ENCODE measurements at regions not wholly inside any gene's neighbourhood (a gene's known extent, or its start where the extent isn't known, plus 50 kb on each side); places are given as distances from the start of the nearest gene placed in this dataset.

GRCh38 chr13:76516586-76516985, 369.6 kb downstream of the KCTD12 start:
- H3K27ac Mint-ChIP-seq = no peak overlapping the region

GRCh38 chr13:76516013-76516412, 370.2 kb downstream of the KCTD12 start:
- H3K9me3 Mint-ChIP-seq (ENCODE audit: low read depth) = peaks cover 2% of the 10 kb centered on the region
- TF ChIP-seq CTCF (IDR thresholded peaks at IDR 0.05; ENCODE audit: unreplicated experiment) = no peak
- peaks cover 23% of the 10 kb centered on the region for H3K27me3 Mint-ChIP-seq
- no peak overlapping the region for H3K27ac Mint-ChIP-seq
- H3K4me3 Mint-ChIP-seq (ENCODE audit: low read depth) = no peak overlapping the region
- no peak for DNase-seq (ENCODE audit: low spot score, unreplicated experiment)
- H3K4me1 Mint-ChIP-seq (ENCODE audit: low read depth) = no peaks in the 10 kb centered on the region
- no peaks in the 10 kb centered on the region for H3K36me3 Mint-ChIP-seq (ENCODE audit: insufficient read depth)

More at GRCh38 chr13:76516586-76516985, 369.6 kb downstream of the KCTD12 start:
- Mint-ChIP-seq H3K4me1 (ENCODE audit: low read depth) (no peaks in the 10 kb centered on the region), H3K9me3 (ENCODE audit: low read depth) (peaks cover 2% of the 10 kb centered on the region), H3K27me3 (peaks cover 23% of the 10 kb centered on the region), H3K4me3 (ENCODE audit: low read depth) (no peak overlapping the region), H3K36me3 (ENCODE audit: insufficient read depth) (no peaks in the 10 kb centered on the region)
- TF ChIP-seq CTCF (IDR thresholded peaks at IDR 0.05; ENCODE audit: unreplicated experiment) = no peak
- no peak for DNase-seq (ENCODE audit: low spot score, unreplicated experiment)

GRCh38 chr13:76512721-76513145, 373.5 kb downstream of the KCTD12 start:
- no peak overlapping the region for H3K4me3 Mint-ChIP-seq (ENCODE audit: low read depth)
- no peak overlapping the region for H3K27ac Mint-ChIP-seq
- peaks cover 21% of the 10 kb centered on the region for H3K27me3 Mint-ChIP-seq
- H3K4me1 Mint-ChIP-seq (ENCODE audit: low read depth) = no peaks in the 10 kb centered on the region
- no peaks in the 10 kb centered on the region for H3K9me3 Mint-ChIP-seq (ENCODE audit: low read depth)
- DNase-seq (ENCODE audit: low spot score, unreplicated experiment) = no peak
- no peaks in the 10 kb centered on the region for H3K36me3 Mint-ChIP-seq (ENCODE audit: insufficient read depth)
- TF ChIP-seq CTCF (IDR thresholded peaks at IDR 0.05; ENCODE audit: unreplicated experiment) = no peak

- DNase-seq (ENCODE audit: low spot score, unreplicated experiment) = no peak
- Mint-ChIP-seq H3K36me3 (ENCODE audit: insufficient read depth) (no peaks in the 10 kb centered on the region), H3K27ac (no peak overlapping the region), H3K9me3 (ENCODE audit: low read depth) (no peaks in the 10 kb centered on the region), H3K4me3 (ENCODE audit: low read depth) (no peak overlapping the region), H3K4me1 (ENCODE audit: low read depth) (no peaks in the 10 kb centered on the region), H3K27me3 (peaks cover 40% of the 10 kb centered on the region)
- TF ChIP-seq CTCF (IDR thresholded peaks at IDR 0.05; ENCODE audit: unreplicated experiment) = no peak
These were observed 380.8 kb downstream of the KCTD12 start for GRCh38 chr13:76505437-76505836.

- Mint-ChIP-seq H3K36me3 (ENCODE audit: insufficient read depth) (no peaks in the 10 kb centered on the region), H3K9me3 (ENCODE audit: low read depth) (no peaks in the 10 kb centered on the region), H3K4me1 (ENCODE audit: low read depth) (no peaks in the 10 kb centered on the region), H3K27me3 (peaks cover 52% of the 10 kb centered on the region), H3K4me3 (ENCODE audit: low read depth) (no peak overlapping the region), H3K27ac (no peak overlapping the region)
- no peak for TF ChIP-seq CTCF (IDR thresholded peaks at IDR 0.05; ENCODE audit: unreplicated experiment)
- DNase-seq (ENCODE audit: low spot score, unreplicated experiment) = no peak
These were observed 382.4 kb downstream of the KCTD12 start for GRCh38 chr13:76503766-76504165.
